HG03095 (cell line): ENCODE measurements at regions not wholly inside any gene's neighbourhood (a gene's known extent, or its start where the extent isn't known, plus 50 kb on each side); places are given as distances from the start of the nearest gene placed in this dataset.

Experiments used
- ATAC-seq: cut with Tn5 transposase; IDR thresholded peaks from one replicate; pipeline ENCODE4 v1.9.1; 2021; ENCODE audit warnings: moderate library complexity; ENCODE audit not compliant: unreplicated experiment

- no peak for ATAC-seq
Observed at GRCh38 chr15:91603384-91604080, 250.0 kb upstream of the SLCO3A1 start.

GRCh38 chr15:91604122-91604521 is 249.4 kb upstream of the SLCO3A1 start:
- ATAC-seq, result no peak

- ATAC-seq, result no peak
Observed at GRCh38 chr15:91605576-91605975, 247.9 kb upstream of the SLCO3A1 start.

GRCh38 chr15:91609231-91609630 is 244.3 kb upstream of the SLCO3A1 start:
- ATAC-seq, result no peak

GRCh38 chr15:91609966-91610365 is 243.5 kb upstream of the SLCO3A1 start:
- no peak for ATAC-seq

GRCh38 chr15:91611561-91612323 is 241.8 kb upstream of the SLCO3A1 start:
- ATAC-seq, result no peak

- no peak for ATAC-seq
Observed at GRCh38 chr15:91620229-91620628, 233.3 kb upstream of the SLCO3A1 start.

GRCh38 chr15:91622235-91622634 is 231.3 kb upstream of the SLCO3A1 start:
- no peak for ATAC-seq

- no peak for ATAC-seq
Observed at GRCh38 chr15:91622711-91623342, 230.7 kb upstream of the SLCO3A1 start.

GRCh38 chr15:91624353-91624968 is 229.0 kb upstream of the SLCO3A1 start:
- no peak for ATAC-seq

GRCh38 chr15:91625506-91625905 is 228.0 kb upstream of the SLCO3A1 start:
- ATAC-seq, result no peak

GRCh38 chr15:91627473-91628278 is 225.8 kb upstream of the SLCO3A1 start:
- ATAC-seq, result no peak

- no peak for ATAC-seq
Observed at GRCh38 chr15:91630090-91630489, 223.4 kb upstream of the SLCO3A1 start.

GRCh38 chr15:91632176-91632575 is 221.3 kb upstream of the SLCO3A1 start:
- ATAC-seq, result no peak

GRCh38 chr15:91632981-91633380 is 220.5 kb upstream of the SLCO3A1 start:
- no peak for ATAC-seq

- ATAC-seq, result no peak
Observed at GRCh38 chr15:91634179-91634578, 219.3 kb upstream of the SLCO3A1 start.

- no peak for ATAC-seq
Observed at GRCh38 chr15:91635080-91635479, 218.4 kb upstream of the SLCO3A1 start.

- no peak for ATAC-seq
Observed at GRCh38 chr15:91635641-91636040, 217.9 kb upstream of the SLCO3A1 start.

GRCh38 chr15:91649016-91649415 is 204.5 kb upstream of the SLCO3A1 start:
- ATAC-seq, result no peak

GRCh38 chr15:91649831-91650321 is 203.6 kb upstream of the SLCO3A1 start:
- no peak for ATAC-seq

- ATAC-seq, result no peak
Observed at GRCh38 chr15:91651251-91651650, 202.3 kb upstream of the SLCO3A1 start.
